Stimulated activated CD8-positive, alpha-beta memory T cell treated with anti-CD3 and anti-CD28 coated beads, Interleukin-7, amount 100 ng/mL, for 24 hours (primary cell): ENCODE measurements at regions not wholly inside any gene's neighbourhood (a gene's known extent, or its start where the extent isn't known, plus 50 kb on each side); places are given as distances from the start of the nearest gene placed in this dataset.
"Not testable (repeated sequence)": the region's sequence is repeated elsewhere in the genome, so short reads cannot be mapped to it uniquely, and the experiment has no call there.

Source experiments
- DNase-seq: peaks from one replicate; pipeline ENCODE4 v3.0.0-alpha.2; 2020; ENCODE audit warnings: low read depth

DNA sequence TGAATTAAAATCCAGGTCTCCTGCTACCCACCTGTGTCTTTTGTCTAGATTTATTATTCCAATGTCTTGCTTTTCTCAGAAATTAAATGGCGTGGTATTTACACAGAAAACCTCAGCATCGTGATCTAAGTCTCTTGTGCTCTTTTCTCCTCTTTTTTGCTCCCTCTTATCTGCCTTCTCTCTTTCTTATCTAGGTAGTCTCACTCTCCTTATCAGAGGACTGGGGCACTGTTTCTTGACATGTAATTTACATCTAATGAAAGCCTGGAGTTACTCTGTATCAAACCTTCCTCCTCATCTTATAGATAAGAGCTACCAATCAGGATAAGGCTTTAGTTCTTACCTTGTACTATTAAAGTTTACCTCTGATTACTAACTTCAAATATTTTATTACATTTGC is 933.8 kb downstream of the TLE1 start:
- no peak for DNase-seq

DNA sequence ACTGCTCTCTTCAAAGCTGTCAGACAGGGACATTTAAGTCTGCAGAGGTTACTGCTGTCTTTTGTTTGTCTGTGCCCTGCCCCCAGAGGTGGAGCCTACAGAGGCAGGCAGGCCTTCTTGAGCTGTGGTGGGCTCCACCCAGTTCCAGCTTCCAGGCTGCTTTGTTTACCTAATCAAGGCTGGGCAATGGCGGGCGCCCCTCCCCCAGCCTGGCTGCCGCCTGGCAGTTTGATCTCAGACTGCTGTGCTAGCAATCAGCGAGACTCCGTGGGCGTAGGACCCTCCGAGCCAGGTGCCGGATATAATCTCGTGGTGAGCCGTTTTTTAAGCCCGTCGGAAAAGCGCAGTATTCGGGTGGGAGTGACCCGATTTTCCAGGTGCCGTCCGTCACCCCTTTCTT is 942.3 kb downstream of the TLE1 start:
- not testable (repeated sequence) for DNase-seq

DNA sequence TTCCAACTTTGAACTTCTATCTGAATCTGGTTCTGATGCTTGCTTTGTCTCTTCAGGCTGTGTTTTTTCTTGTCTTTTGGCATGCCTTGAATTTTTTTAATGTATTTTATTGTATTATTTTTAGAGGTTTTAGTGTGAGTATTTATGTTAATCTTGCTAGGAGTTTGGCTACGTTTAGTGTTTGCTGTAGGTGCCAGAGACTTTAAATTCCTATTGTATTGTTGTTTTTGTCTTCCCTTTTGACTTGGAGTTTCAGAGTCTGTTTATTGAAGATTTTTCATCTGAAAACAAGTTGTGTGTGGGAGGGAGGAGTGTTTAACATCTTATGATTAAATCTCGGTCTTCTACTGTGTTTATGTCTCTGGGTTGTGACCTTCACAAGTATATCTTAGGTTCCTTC is 956.8 kb downstream of the TLE1 start:
- no peak for DNase-seq

DNA sequence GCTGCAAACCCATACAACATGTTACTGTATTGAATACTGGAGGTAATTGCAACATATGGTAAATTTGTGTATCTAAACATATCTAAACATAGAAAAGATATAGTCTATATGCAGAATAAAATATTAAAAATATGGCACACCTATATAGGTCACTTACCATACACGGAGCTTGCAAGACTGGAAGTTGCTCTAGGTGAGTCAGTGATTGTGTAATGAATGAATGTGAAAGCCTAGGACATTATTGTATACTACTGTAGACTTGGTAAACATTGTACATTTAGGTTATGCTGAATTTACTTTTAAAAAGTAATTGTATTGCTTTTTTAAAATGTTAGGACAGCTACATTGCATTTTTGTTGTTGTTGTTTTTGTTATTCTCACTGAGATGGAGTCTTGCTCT is 968.8 kb downstream of the TLE1 start:
- DNase-seq = no peak

DNA sequence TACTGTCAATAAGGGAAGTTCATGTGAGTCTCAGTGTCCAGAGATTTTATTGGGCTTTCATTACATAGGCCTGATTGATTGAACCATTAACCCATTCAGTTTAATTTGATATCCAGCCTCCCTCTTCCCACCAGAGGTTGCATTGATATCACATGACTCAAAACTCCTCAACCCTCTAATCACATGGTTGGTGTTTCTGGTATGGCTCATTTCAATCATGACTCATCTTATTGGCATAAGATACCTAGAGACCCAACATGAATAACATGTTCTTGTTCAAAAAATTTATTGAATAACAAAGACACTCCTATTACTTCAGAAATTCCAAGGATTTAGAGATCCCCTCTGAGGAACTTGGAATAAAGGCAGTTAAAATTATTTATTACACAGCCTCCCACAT is 982.2 kb downstream of the TLE1 start:
- no peak for DNase-seq

DNA sequence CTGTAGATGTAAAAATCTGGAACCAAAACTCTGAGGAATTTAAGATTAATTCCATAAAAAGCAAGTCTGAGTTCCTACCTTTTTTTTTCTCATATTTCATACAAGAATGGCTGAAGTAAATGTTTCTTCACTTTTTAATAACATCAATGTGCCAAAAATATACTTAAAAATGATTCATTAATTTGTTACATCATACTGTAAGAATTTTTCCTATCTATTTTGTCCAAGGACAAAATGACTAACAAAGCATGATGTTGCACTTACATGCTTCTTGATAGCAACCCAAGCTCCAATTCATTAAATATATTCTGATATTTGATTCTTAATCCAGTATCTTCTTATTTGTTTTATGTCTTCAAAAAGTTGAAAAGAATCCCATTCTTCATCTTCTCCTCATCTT is 988.3 kb downstream of the TLE1 start:
- DNase-seq = no peak

DNA sequence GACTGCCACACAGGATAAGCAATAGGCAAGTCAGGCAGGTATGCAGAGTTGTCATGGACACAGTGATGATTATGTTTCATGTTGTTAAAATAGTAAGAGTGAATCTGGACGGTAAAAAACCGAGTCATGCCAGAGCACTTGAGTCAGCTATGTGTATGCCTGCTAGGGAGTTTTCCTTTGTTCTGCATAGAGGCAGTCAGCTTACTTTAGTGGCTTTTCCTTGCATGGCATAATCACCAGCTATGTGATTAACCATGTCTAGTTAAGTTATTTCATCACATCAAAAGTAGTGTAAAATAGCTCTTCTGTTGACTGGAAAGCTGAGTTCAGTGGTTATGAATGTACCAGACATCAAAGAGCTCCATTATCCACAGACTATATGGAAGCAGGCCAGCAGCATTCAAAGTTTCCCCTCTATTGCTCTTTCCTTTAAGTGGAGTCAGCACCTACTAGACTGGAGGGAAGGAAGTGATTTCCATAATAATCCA is 989.8 kb downstream of the TLE1 start:
- DNase-seq = no peak

DNA sequence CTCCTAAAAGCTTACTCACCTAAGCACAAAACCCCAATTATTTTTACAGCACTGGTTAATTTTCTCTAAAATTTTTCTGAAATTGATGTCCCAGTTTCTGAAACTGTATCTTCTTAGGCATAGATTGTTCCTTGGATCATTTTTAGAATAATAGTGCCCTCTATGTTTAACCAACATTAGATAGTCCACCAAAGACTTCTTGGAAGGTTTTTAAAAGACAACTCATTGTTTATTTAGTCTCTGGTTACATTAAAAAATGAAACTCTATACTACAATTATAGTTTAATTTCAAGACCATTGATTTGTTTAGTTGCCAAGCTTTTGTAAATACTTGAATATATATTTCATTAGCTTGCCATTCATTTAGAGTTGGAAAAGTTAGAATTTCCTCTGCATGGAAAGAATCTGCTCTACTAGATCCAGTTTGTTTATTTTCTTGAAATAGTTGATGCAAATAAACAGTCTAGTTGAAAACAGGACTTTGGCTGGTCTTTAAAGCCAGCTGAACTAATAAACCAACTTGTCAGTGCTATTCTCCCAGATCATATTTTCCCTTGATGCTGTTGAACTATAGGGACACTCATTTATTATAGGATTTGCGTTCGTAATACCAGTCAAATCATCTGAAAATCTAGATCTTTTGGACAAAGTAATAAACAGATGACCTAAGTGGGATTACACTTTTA is 990.5 kb downstream of the TLE1 start:
- no peak for DNase-seq

DNA sequence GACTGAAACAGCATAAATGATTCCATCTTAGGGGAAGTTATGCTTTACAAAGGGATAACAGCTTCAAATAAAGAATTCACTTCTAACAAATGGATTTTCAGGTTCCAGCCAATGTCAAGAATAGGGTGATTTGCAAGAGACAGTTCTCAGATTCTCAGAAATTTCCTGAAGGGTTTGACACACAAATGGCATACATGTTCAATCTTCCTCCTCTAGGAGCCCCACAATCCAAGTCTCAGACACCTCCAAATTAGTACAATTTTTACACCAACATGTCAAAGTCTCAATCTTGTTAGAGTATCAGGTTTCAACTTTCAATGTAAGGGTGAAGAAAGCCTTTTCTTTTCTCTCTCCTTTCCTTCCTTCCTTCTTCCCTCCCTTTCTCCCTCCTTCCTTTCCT is 996.6 kb downstream of the TLE1 start:
- no peak for DNase-seq

DNA sequence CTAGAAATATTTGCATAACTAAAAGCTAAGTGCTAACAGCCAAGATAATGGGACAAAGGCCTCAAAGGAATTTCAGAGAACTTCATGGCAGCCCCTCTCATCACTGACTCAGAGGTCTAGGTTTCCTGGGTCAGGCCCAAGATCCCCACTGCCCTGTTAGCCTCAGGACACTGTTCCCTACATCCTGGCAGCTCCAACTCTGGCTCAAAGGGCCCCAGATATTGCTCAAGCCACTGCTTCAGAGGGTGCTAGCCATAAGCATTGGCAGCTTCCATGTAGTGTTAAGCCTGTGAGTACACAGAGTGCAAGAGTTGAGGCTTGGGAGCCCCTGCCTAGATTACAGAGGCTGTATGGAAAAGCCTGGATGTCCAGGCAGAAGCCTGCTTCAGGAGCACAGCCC is 998.1 kb downstream of the TLE1 start:
- no peak for DNase-seq

DNA sequence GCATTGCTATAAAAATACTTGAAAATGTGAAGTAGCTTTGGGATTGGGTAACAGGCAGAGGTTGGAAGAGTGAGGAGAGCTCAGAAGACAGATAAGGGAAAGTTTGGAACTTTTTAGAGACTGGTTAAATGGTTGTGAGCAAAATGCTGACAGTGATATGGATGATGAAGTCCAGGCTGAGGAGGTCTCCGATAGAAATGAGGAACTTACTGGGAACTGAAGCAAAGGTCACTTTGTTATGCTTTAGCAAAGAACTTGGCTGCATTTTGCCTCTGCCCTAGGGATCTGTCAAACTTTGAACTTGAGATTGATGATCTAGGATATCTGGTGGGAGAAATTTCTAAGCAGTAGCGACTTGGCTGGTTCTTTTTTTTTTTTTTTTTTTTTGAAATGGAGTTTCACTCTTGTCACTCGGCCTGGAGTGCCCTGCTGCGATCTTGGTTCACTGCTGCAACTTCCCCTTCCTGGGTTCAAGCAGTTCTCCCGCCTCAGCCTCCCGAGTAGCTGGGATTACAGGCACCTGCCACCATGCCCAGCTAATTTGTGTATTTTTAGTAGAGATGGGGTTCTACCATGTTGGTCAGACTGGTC is 998.9 kb downstream of the TLE1 start:
- DNase-seq = no peak

DNA sequence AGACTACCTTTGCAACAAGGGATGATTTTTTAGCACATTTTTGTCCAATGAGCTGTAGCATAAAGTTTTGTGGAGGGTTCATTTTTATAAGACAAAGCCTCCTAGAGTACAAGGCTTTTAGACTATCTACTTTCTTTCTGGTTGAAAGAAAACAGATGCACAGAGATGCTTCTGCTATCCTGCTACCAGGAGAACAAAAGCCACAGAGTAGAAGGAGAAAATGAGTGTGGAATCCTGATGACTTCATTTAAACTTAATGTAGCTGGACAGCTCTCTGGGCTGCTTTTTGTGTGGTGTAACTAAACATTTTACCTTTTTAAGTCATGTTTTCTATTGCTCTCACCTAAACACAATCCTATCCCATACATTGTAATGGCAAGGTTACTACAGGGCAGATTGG is 1009.4 kb downstream of the TLE1 start:
- DNase-seq = no peak

DNA sequence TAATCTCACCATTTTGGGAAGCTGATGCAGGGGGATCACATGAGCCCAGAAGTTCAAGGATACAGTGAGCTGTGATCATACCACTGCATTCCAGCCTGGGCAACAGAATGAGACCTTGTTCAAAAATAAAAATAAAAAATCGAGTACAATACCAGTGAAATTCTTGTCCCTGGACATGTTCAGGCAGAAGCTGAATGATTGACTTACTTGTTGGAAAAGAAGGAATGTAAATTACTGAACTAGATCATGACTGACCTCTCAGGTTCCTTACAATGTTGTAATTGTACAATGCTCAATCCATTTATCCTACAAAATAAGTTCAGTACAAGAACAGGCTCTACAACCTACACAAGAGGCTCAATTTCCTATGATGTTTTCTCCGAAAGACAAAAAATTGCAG is 1010.4 kb downstream of the TLE1 start:
- DNase-seq = no peak

DNA sequence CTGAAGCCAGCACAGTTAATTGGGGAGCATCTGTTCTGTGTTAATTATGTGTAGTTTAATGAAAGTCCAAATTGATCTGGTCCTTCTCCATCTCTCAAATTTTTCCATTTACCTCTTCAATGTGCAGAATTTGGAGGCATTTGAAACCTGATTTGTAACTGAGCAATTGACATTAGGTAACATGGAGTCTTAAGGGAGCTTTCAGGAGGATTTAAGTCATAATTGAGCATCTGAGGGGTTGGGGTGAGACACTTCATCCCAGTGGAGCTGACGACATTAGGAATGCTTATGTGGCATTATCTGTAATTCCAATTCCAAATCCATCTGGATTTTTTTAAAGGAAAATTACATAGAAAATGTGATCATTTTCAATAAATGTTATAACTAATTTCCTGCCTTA is 1015.9 kb downstream of the TLE1 start:
- no peak for DNase-seq

DNA sequence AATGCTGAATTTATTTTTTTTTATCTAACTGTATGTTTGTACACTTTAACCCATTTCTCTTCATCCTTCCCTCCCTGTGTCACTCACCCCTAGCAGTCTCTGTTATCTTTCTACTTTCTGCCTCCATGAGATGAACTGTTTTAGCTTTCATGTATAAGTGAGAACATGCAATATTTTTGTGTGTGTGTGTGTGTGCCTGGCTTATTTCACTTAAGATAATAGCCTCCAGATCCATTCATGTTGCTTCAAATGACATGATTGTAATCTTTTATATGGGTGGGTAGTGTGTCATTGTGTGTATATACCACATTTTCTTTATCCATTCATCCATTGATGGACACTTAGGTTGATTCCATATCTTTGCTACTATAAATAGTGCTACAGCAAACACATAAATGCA is 1023.9 kb downstream of the TLE1 start:
- no peak for DNase-seq

DNA sequence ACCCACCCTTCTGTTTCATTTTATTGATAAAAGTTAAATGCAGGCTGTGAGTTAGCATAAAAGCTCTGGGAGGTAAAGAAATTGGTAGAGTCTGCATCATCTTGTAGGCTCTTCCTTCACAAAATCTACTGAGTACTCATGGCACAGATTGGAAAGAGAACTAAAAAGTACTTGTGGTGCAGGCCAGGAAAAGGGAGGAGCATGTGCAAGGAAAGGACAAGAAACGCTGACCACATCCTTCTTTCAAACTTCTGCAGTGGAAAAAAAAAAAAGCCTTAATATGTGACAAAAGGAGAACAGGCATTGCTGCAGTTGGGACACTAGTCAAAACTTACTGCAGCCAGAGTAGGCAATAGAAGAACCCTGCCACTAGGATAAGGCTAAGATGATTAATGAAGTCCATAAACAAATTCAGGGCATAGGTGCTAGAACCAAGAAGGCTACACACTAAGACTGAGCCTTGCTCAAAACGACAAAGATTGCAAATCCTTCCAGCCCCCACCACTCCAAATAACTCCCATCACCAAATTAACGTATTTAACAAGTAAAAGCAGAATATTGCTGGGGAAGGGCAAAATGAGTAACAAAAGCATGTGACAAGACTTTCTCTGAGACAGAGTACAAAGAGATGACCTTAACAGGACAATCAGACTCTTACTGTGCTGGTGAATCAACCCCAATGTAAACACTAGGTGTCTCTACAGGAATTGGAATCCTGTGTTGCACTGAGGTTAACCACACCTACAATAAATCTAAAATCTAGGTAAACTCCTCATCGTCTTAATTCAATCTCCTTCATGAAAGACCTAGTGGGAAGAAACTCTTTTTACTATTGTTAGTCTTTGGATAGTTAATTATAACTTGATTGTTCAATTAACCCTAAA is 1024.8 kb downstream of the TLE1 start:
- no peak for DNase-seq

DNA sequence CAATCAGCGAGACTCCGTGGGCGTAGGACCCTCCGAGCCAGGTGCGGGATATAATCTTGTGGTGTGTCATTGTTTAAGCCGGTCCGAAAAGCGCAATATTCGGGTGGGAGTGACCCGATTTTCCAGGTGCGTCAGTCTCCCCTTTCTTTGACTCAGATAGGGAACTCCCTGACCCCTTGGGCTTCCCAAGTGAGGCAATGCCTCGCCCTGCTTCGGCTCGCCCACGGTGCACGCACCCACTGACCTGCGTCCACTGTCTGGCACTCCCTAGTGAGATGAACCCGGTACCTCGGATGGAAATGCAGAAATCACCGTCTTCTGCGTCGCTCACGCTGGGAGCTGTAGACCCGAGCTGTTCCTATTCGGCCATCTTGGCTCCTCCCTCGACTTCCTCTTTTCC is 1029.6 kb downstream of the TLE1 start:
- not testable (repeated sequence) for DNase-seq

DNA sequence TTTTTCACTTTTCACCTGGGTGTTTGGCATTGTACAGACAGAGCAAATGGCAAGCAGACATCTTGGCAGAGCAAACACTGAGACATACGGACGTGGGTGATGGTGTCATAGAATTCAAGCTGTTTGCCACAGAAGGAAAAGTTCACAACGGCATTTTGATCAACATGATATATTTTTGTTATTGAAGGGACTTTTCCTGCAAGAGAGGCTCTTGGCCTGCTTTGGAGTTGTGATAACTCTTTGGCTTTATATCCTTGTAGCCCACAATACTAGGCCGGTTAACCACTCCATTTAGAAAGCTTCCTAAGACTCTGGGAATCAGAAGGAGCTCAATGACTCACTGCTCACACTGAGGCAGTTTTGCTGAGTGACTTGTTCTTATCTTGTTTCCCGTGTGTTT is 1038.3 kb downstream of the TLE1 start:
- no peak for DNase-seq

DNA sequence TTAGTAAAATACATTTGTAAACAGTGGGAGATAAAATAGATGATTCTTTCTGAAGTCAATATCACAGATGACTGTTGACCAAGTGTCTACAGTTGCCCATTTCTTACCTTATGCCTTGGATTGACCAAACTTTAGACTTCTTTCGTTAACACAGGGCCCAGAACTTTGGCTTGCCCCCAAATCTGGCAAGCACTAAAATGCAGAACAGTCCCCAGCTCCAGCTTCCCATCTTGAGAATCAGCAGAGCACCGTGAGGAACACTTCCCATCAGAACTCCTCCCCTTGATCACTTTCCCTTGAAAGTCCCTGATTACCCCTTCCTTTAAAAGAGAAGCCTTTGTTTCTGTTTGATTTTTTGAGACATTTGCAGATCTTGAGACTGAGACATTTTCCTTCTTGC is 1039.9 kb downstream of the TLE1 start:
- no peak for DNase-seq

DNA sequence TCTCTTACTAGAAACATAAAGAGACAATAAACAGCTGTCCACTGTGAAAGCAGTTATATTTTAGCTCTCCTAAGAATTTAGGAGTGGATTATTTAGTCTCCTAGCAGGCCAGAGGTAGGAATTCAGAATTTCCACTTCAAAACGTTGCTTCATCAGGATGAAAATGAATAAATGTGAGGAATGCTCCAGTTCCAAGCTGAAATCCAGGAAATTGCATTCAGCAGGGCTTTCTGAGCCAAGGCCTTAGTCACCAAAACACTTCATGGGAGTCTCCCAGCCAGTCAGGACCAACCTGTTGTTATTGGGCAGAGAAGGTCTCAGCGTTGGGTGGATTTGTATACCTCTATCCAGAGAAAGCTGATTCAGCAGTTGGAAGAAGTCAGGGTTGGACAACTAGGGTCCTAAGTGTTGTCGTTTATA is 1040.3 kb downstream of the TLE1 start:
- no peak for DNase-seq

DNA sequence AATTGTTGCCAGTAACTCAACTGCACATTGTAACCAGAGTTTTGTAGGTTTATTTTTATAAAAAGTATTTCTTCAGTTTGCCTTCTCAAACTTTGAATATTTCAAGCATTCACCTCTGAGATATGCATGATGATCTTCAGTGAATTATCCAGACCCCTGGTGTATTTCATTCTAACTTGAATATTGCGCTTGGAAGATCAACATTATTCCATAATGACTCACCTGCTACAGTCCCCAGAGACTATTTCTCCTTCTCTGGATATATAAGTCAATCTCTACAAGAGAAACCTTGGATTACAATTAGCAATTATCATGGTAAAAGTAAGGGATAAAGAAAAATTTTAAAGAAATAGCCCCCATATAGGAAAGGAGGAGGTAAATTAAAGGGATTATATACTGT is 1041.0 kb downstream of the TLE1 start:
- no peak for DNase-seq

DNA sequence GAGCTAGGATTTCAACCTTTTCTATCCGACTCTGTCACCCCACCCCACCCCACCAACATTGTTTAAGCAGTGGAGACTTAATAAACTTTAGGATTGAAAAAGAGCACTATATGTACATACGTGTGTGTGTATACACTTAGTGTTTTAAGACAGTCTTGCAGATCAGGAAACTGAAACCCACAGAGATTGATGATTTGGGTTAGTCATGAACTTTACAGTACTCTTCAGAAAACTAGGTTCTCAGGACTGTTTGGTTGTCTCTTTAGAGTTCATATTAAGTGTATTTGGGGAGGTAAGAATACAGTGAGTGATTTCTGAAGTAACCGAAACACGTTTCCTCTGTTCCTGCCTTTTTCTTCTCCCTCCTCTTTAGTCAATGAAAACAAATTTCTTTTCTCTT is 1043.1 kb downstream of the TLE1 start:
- no peak for DNase-seq

DNA sequence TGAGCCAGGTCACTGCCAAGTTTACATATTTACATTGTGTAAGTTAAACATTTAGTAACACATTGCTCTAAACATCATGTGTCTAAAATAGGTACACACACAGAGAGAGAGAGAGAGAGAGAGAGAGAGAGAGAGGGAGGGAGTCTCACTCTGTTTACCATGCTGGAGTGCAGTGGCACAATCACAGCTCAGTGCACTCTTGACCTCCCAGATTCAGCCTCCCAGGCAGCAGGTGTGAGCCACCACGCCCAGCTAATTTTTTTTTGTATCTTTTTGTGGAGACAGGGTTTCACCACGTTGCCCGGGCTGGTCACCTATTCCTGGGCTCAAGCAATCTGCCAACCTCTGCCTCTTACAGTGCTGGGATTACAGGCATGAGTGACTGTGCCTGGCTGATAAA is 1045.3 kb downstream of the TLE1 start:
- no peak for DNase-seq
